GM21381 (cell line): ENCODE measurements at regions not wholly inside any gene's neighbourhood (a gene's known extent, or its start where the extent isn't known, plus 50 kb on each side); places are given as distances from the start of the nearest gene placed in this dataset.
A peak's percentile ranks its signal among the peaks of the same experiment; 100 is the strongest.
"Not testable (repeated sequence)": the region's sequence is repeated elsewhere in the genome, so short reads cannot be mapped to it uniquely, and the experiment has no call there.

Experiments used
- ATAC-seq: cut with Tn5 transposase; IDR thresholded peaks from one replicate; pipeline ENCODE4 v1.9.1; 2021; ENCODE audit warnings: mild to moderate bottlenecking, moderate library complexity; ENCODE audit not compliant: unreplicated experiment

DNA sequence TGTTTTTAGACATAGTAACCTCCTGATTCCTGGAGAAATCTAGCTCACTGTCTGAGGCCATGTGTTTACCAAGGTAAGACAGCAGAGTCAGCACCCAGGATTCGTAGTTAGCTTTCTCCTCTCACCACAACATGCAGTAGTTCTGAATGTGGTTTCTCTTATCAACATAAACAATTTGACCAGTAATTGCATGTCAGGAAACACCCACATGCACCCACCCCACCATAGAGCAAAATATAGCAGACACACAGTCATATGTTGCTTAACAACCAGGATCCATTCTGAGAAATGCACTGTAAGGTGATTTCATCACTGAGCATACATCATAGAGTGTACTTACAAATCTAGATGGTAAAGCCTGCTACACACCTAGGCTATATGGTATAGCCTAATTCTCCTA, 1004.0 kb downstream of the ANKRD7 start:
- ATAC-seq = no peak

DNA sequence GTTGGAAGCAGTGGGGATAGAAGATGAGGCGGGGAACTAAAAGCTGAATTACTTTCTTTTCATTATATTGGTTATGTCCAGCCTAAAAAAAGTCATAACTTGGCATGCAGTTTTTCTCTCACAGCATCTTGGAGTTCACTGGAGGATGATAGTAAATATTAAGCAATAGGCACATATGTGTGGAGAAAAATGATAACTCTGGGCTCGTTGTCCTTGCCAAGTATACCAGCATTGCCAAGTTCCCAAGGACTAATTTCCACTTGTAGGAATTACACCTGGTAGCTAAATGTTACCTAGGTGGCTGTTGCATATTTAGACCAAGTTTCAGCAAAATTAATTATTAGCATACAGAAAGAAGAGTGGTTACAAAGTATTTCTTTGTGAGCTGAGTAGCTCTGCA, 1007.6 kb downstream of the ANKRD7 start:
- ATAC-seq = no peak

GRCh38 chr7:119233015-119233414, 1008.5 kb downstream of the ANKRD7 start:
- ATAC-seq = no peak

DNA sequence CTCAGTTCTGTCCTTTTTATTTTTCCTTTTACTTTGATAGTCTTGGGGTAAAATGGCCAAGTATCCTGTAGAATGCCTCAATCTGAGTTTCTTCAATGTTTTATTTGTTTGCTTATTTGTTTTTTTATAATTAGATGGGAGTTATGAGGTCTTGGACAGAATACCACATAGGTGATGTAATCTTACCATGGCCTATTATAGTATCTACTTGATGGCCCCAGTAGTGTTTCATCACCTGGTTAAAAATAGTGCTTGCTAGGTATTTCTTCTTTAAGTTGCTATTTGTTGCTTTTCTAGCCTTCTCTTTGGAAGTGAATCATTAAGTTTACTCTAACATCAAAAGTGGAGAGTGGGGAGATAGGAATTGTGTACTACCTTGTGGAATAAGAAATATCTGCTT, 1020.0 kb upstream of the KCND2 start:
- no peak for ATAC-seq

- no peak for ATAC-seq
Measured at GRCh38 chr7:119254742-119255141, 1018.2 kb upstream of the KCND2 start.

DNA sequence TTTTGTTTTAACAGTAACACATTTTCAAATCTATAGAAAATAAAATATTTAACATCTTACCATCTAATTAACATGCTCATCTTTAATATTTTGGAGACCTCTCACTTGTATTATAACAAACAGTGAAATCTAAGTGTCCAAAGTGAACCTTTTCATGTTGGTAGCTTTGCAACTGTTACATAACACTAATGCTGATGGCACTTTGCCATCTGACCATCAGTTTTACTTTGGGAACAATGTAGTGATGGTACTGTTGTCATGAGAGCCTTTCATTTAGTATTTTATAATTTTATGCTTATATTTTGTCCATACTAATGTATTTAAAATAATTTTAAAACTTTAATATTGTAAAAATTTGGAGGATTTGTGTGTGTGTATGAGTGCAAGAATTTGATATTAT, 1017.0 kb upstream of the KCND2 start:
- no peak for ATAC-seq

DNA sequence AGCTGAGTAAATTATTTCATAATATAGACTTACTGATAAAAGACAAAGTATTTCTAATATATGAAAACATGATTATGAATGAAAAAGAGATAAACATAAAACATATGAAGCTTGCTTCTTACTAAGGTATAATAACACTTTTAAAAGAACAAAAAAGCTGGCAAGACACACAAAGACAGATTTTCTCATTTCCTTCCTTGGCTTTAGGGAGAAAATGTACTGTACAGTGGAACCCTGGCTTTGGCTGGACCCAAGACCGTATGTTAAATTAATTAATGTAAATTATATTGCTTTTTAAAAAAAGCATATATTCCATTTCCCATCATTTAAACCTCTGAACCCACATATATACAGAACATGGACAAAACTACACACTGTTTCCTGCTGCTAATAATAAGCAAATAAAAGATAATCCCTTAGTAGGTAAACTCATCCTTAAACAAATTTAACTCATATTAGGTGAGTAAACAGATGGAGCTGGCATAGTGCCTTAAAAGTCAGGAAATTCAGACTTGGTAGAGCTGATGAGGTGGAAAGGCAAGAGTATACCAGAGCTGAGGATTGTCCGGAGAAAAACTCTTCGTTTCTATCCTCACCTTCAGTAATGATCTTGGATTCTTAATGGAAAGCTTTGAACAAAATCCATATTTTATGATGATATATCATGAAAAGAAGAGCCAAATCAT, 1016.4 kb upstream of the KCND2 start:
- no peak for ATAC-seq

GRCh38 chr7:119266790-119267189, 1006.2 kb upstream of the KCND2 start:
- ATAC-seq = not testable (repeated sequence)

DNA sequence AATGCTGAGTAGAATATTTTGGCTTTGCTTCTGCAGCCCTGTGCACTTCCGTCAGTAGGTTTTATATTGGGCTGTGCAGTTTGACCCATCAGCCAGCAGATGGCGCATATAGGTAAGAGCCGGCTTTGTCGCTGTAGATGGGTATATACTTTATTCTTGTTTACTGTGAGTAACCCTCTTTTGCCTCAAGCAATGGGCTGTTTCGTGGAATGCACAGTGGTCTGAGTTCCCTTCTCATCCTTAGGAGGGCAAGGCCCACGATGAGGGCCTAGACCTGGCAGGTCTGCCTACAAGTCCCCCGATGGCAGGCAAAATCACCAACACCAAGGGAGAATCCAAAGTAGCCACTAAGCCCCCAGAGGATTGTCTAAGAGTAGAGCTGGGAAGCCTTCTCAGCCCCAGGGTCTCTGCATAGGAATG, 1002.9 kb upstream of the KCND2 start:
- ATAC-seq = peak; percentile 96

DNA sequence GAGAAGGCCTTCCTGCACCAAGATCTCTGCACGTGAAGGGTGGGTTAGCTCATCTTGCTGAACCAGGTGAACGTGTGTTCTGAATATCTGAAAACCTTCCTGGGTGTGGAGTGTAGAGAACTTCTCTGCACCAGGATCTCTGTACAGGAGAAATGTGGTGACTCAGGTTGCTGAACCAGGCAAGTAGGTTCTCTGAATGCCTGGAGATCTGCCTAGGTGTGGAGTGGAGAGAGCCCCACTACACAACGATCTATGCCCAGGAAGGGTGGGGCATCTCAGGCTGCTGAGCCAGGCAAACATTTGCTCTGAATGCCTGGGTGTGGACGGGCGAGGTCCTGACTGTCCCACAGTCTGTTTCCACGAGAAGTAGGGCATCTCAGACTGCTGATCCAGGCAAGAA, 1002.3 kb upstream of the KCND2 start:
- no peak for ATAC-seq

GRCh38 chr7:119271147-119271779, 1001.7 kb upstream of the KCND2 start:
- no peak for ATAC-seq

- no peak for ATAC-seq
Measured at GRCh38 chr7:119281181-119281846, 991.7 kb upstream of the KCND2 start.

GRCh38 chr7:119283353-119283752, 989.6 kb upstream of the KCND2 start:
- no peak for ATAC-seq

DNA sequence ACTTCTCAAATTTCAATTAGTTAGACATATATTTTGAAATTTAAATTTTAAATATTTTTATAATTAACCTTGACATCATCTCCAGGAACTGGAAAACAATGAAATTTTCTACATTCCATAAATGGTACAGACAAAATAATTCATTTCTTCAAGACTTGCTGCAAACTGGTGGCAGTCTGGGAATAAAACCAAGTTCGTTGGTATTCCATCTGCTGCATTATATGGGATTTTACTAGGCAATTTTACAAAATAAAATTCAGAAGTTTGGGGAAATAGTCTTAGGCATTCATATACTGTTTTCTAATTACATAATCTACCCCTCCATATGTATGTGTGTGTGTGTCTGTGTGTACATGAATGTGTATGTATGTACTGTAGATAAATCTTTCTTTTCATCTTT, 984.6 kb upstream of the KCND2 start:
- ATAC-seq = no peak

GRCh38 chr7:119300341-119300740, 972.6 kb upstream of the KCND2 start:
- not testable (repeated sequence) for ATAC-seq

DNA sequence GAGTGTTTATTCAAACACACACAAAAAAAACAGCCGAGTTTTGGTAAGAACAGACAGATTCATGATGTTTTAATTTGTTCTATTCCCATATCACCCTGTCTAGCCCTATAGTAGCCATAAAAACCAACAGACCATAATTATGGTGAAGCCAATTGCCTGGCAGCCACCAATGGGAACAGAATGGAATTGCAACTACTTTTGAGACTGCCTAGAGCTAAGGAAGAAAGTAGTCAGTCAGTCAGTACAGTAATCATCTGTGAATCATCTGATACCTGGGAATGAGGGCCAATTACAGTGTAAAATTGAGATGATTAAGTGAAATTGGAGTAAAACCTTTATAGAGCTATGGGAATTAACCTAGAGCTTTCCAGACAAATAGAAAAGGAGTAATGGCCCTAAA, 952.7 kb upstream of the KCND2 start:
- ATAC-seq = no peak

DNA sequence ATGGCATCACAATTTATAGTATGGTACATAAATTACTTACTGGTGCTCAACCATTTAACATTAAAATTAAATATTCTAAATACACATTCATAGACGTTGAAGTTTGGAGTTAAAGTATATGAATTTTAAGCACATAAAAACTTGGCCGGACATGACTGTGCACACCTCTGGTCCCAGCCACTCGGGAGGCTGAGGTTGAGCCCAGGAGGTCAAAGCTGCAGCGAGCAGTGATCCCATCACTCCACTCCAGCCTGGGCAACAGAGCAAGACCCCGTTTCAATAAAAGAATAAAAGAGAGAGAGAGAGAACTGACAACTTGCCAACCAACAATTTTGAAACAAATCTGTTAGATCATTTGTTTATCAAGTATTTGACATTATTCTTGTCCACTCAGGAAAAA, 943.3 kb upstream of the KCND2 start:
- no peak for ATAC-seq

GRCh38 chr7:119335405-119335804, 937.6 kb upstream of the KCND2 start:
- no peak for ATAC-seq

DNA sequence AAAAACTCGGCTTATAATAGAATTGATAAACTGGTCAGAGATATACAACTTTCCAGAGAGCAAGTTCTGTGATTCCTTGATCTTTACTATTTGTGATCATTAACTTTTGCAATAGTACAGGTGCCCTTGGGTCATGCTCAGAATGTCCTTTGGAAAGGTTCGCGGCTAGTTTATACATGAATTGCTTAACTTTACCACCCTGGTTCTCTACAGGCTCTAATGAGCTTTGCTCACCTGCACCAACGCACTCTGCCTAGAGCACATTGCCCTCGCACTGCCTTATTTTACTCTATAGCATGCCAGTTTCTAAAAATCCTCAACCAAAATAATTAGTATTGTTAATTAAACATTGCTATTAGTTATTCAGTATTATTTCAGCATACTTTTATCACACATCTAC, 931.2 kb upstream of the KCND2 start:
- no peak for ATAC-seq

- ATAC-seq = no peak
Measured at GRCh38 chr7:119343289-119343688, 929.7 kb upstream of the KCND2 start.

- ATAC-seq = no peak
Measured at GRCh38 chr7:119344466-119344865, 928.5 kb upstream of the KCND2 start.

DNA sequence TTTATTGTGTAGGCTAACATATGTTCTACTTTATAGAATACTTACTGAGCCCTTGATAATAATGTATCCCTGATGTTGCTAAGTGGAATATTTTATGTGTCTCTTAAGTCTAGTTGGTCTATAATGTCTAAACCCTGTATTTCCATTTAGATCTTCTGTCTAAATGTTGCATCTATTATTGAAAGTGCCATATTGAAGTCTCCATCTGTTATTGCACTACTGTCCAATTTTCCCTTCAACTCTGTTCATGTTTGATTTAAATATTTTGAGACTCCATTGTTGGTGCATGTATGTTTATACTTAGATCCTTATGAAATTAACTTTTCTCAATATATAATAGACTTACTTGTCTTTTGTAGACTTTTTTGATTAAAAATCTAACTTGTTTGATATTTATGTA, 924.5 kb upstream of the KCND2 start:
- no peak for ATAC-seq
